GM21576 (cell line): ENCODE measurements at regions not wholly inside any gene's neighbourhood (a gene's known extent, or its start where the extent isn't known, plus 50 kb on each side); places are given as distances from the start of the nearest gene placed in this dataset.

Source experiments
- ATAC-seq: cut with Tn5 transposase; IDR thresholded peaks from one replicate; pipeline ENCODE4 v1.9.1; 2021; ENCODE audit warnings: mild to moderate bottlenecking, moderate library complexity; ENCODE audit not compliant: unreplicated experiment

DNA sequence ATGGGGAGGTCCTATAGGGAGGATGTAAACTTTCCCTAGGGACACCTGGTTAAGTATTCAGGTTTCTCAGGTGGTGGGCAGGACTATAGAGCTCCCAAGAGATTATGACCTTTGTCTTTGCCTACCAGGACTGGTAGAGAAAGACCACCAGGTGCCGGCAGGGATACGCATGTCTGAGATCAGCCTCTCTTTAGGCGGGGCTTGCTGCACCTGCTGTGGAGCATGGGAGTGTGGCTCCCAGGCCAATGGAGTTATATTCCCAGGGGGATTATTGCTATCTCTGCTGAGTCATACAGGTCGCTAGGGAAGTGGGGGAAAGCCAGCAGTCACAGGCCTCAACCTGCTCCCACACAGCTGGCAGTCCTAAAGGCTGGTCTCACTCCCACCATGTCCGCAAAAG lies 280.5 kb upstream of the MMS22L start:
- no peak for ATAC-seq

DNA sequence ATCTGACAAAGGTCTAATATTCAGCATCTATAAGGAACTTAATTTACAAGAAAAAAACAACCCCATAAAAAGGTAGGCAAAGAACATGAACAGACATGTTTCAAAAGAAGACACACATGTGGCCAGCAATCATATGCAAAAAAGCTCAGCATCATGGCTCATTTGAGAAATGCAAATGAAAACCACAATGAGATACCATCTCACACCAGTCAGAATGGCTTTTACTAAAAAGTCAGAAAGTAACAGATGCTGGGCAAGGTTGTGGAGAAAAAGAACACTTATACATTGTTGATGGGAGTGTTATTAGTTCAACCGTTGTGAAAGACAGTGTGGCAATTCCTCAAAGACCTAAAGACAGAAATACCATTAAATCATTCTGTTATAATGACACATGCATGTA lies 289.9 kb upstream of the MMS22L start:
- ATAC-seq = no peak

DNA sequence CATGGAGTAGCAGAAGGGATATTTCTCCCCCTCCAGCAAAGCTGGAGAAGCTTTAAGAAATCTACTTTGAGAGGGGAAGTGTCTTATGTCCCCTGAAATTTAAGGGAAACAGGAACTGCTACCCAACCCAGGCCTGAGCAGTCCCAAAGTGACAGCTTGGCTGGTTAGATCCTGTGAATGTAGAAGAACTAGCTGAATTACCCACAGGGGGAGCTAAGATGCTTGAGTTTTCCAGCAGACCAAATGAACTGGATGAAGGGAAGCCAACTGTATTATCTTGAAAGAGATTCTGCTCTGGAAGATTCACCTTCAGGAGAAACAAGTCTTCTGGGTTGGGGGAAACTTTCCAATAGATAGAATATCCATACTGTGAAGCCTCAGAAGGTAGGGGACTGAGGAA lies 303.3 kb upstream of the MMS22L start:
- ATAC-seq = no peak

GRCh38 chr6:97591955-97592354 lies 308.9 kb upstream of the MMS22L start:
- no peak for ATAC-seq

DNA sequence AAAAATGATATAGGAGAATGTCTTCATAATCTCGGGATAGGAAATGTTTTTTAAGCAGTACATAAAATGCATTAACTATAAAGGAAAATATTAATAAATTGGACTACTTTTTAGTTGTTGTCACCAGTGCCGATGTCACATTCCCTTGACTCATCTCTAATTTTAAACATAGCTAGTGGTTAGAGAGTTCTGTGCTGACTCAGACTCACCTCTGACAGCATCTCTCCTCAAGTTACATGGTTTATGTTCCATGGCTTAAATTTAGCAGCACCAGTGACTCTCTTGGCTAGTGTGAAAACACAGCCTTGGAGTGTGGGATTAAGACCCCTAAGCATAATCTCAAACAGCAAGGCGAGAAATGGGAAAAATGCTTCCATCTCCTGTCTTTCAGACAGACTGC lies 311.8 kb upstream of the MMS22L start:
- ATAC-seq = no peak

DNA sequence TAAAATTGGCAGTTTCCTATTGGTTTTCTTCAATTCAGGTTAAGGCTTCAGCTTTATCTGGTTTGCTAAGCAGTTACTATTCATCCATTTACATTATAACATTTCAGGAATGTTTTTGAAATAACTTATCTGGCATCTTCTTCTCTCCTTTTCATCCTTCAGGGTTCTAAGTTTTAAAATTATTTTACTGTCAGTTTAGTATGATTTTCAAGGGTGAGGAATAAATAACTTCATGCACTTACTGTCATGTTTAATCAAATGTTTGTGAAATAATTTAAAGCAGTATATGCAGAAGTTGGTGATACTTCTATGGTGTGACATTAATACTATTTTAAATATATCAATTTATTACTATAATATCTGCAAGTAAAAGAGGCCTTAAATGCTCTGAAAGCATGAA lies 338.1 kb upstream of the MMS22L start:
- no peak for ATAC-seq

DNA sequence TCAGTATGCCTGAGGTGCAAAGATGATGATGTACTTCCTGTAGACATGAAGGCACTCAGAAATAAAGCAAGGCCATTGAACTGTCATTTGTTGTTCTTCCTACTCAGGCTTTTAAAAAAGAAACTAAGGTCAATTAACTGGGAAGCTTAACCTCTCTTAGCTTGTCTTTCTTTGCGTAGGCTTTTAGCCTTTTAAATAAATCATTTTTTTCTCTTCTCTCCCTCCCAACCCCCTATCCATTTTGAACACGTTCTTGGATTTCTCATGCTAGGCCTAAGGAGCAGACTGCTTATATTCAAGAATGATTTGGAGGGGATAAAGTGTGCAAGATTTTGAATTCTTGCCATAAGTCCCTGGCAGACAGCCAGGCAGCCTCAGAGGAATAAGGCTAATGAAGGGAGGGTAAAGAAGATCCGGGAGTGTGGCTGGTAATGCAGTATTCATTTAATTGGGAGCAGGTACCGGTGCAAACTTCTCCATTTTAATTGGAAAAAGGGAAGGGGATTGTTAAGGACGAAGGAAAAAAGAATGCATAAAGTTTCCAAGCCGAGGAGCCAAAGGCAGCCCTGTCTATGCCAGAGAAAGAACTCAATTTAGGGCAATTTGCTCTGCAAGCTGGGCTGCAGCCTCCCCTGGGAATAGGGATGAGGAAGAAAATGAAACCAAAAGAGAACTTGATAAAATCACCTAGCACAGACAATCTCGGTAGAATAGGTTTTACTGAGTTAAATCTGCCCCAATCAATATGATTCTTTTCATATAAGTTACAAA lies 343.8 kb upstream of the MMS22L start:
- no peak for ATAC-seq

DNA sequence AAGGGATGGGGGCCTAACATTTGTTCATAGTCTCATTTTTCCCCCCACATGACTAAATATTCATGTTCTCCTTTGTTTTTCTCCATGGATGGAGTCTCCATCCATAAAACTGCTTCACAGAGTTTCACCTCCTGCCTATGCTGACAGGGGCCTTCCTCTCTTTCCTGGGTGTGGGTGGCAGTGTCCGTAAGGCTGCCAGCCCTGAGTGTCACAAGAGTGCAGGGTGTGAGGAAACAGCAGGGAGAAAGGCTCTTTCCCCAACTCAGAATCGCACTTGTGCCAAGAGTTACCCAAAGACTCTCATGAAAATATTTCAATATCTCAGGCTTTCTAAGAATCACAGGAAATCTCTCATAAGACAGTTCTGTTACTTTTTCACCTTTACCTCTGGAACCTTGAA lies 346.2 kb upstream of the MMS22L start:
- no peak for ATAC-seq

GRCh38 chr6:97630604-97631003 lies 347.6 kb upstream of the MMS22L start:
- no peak for ATAC-seq

DNA sequence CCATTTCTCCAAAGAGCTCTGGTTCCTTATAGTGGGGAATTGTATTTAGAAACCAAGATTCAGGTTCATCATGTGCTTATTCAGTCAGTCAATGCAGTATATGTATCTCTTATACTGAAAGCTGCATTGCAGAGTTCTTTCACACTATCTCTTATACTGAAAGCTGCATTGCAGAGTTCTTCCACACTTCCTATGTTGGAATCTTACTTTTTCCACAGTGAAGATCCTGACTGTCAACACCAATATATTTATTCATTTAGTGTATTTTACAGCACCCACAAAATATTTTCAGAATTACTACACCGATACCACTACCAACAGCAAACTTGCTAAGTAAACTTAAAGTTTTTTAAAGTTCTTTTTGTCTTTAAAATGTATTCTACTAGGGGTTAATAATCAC lies 349.3 kb upstream of the MMS22L start:
- ATAC-seq = no peak

DNA sequence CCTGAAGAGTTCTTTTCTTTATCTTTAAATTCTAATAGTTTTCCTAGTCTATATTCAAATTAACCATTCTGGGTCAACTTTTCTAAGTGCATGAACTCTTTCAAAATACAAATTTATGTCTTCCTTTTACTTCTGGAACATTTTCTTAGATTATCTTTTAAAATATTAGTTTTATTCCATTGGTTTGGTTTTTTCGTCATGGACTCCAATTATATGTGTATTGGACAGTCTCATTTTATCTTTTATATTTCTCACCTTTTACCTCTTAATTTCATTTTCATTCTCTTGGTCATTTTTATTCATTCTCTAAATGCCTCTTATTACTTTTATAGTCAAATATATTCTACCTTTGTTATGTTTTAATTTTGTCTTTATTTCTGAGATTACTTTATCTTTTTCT lies 356.7 kb upstream of the MMS22L start:
- ATAC-seq = no peak

- no peak for ATAC-seq
Observed at GRCh38 chr6:97644353-97644752, 361.3 kb upstream of the MMS22L start.

- no peak for ATAC-seq
Observed at GRCh38 chr6:97645757-97646156, 362.7 kb upstream of the MMS22L start.

GRCh38 chr6:97653076-97653475 lies 370.1 kb upstream of the MMS22L start:
- ATAC-seq = no peak

- ATAC-seq = no peak
Observed at GRCh38 chr6:97653517-97653916, 370.5 kb upstream of the MMS22L start.

DNA sequence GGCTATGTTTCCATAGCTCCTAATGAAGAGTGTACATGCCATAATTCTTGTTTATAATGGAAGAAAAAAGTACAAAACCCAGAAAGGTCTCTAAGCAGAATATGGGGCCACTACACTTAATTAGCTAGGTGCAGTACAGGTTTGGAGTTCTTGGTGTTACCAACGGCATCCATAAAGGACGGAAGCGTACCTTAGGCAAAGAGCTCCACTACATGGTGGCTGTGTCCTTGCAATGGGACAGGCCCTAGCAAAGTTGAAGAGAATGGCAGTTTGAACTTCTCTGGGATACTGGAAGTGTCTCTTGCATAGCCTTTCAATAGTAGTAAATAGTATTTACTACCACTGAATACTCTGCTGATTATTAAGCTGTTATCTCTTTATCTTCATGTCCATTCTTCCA lies 371.7 kb upstream of the MMS22L start:
- ATAC-seq = no peak

DNA sequence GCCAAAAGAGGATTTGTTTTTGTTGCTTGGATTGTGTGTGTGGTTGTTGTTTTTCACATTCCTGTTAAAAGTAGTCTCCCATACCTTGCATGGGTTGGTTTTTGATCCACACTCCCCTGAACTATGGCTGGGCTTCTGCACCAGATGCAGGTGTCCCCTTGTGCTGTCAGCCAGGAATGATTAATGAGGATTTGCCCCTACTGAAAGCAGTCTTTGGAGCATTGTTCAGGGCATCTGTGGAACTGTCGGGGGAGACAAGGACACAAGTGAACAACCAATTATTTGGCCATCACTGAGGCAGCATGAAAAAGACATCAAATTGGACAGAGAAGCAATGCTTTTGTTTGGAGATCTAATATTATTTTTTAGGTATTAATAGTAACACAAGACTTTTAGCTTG lies 373.2 kb upstream of the MMS22L start:
- no peak for ATAC-seq

GRCh38 chr6:97656706-97657350 lies 373.8 kb upstream of the MMS22L start:
- no peak for ATAC-seq

DNA sequence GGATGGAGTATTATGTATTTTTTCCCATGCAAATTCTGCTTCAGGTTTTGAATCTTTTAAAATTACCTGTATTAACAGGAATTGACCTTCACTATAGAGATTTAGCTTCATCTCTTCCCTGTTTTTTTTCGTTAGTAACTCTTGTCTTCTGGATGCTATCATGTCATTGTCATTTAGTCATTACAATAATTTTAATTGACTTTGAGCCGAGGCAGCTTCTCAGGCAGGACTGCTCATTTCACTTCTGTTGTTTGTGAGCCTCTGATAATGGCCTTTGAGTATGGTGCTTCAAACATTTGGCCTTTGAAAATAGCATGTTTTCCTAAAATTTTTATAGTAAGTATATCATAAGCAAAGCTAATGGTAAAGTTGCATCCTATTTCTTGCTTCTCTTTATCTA lies 375.1 kb upstream of the MMS22L start:
- ATAC-seq = no peak

DNA sequence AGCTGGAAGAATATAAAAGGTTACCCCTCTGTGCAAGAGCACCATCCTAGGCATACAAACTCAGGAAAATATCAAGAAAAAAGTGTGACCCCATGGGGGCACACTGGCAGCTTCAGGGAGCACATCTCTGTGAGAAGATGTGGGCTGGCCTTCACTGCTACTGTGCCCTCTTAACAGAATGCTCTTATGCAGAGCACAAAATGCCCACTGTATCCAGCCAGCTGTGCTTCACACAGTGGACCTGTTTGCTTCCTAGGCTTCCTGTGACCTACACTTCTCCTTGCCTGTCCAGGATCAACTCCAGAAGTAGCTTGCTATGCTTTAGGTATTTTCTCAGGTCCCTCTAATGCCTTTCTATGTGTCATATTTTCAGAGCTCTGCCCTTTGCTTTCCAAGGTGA lies 380.2 kb upstream of the MMS22L start:
- no peak for ATAC-seq

- ATAC-seq = no peak
Observed at GRCh38 chr6:97665446-97665845, 382.4 kb upstream of the MMS22L start.

GRCh38 chr6:97666889-97667288 lies 383.9 kb upstream of the MMS22L start:
- no peak for ATAC-seq

- ATAC-seq = no peak
Observed at GRCh38 chr6:97668716-97669115, 385.7 kb upstream of the MMS22L start.
